Activated T-cell treated with anti-CD3 and anti-CD28 coated beads, Interleukin-2, amount 50 U/mL, for 1 hour (primary cell): ENCODE measurements at regions not wholly inside any gene's neighbourhood (a gene's known extent, or its start where the extent isn't known, plus 50 kb on each side); places are given as distances from the start of the nearest gene placed in this dataset.

Source experiments
- DNase-seq: peaks from one replicate; pipeline ENCODE4 v3.0.0-alpha.2; 2020

GRCh38 chr5:156239800-156240199 is 87.2 kb upstream of the SGCD start:
- DNase-seq: no peak

DNA sequence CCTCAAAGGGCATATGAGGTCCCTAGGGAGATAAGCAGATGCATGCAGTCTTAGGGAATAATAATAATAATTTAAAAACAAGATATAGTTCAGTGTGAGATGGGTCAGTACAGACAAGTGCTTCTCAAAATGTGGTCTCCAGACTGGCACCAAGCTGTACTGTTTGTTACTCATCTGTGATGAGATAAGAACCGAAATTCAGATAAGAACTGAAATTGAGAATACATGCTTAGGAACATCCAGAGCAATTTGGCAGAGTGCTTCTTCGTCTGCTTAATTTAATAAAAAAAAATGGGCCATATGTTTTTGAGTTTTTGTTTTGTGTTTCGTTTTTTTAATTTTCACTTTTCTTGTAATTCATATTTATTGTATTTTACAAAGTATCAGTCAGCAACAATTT is 86.5 kb upstream of the SGCD start:
- no peak for DNase-seq

DNA sequence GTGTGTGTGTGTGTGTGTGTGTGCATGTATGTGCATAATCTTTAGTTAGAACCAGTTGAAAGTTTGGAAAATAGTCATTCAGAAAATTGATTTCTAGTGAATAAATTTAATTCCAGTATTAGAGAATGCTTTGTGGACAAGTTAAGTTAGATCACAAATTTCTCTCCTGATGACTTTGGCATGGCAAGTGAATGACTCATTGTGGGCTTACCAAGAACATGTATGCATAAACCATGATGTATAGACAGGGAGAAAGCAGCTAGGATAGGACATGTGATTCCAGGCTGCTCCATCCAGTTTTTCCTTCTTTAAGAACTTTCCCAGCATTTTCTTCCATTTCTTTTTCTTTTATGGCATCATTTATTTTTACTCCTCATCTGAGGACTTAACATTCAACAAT is 85.7 kb upstream of the SGCD start:
- DNase-seq: no peak

DNA sequence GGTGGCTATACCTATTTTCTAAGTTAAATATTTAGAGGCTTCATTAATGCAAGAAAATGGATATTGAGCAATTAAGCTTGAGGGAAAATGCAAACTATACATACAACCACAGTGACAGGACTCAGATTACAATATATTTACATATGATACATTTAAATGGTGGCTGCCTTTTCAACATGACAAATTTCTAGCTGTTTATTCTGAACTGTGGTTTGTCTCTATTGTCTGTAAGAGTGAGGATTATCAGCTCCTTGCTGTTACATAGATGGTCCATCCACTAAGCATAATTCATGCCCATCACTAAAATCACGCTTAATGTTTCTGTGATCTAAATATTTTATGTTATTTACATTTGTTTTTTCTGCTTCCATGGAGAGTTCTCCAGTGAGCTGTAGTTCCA is 81.1 kb upstream of the SGCD start:
- DNase-seq: no peak

DNA sequence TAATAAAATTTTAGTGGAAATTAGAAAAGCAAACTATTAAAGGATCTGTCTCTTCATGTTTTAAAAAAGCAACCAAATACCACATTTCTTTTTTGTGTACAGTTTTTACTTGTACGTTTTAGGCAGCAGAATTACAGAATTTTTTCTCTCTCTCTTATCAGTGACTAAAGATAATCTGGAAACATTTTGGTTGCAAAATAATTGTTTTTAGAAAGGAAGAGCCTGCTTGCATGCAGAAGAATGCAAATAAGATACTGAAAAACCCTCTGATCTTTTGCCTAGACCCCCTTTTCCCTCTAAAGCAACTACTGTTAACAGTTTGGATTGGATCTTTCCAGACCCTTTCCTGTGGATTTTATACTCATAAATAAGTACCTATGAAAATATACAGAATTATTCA is 75.9 kb upstream of the SGCD start:
- no peak for DNase-seq

GRCh38 chr5:156253130-156253529 is 73.8 kb upstream of the SGCD start:
- no peak for DNase-seq

DNA sequence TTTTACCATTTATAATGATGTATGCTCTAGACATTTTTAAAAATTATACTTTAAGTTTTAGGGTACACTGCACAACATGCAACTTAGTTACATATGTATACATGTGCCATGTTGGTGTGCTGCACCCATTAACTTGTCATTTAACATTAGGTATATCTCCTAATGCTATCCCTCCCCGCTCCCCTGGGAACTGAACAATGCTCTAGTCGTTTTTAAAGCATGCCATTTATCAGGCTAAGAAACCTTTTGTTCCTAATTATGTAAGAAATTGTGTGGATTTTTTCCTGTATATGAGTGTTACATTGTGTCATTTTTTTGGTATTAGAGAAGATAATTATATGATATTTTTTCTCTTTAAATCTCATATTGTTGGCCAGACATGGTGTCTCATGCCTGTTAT is 72.8 kb upstream of the SGCD start:
- no peak for DNase-seq

GRCh38 chr5:156256642-156257041 is 70.3 kb upstream of the SGCD start:
- no peak for DNase-seq

GRCh38 chr5:156258934-156259333 is 68.0 kb upstream of the SGCD start:
- no peak for DNase-seq

GRCh38 chr5:156259618-156260017 is 67.3 kb upstream of the SGCD start:
- no peak for DNase-seq

DNA sequence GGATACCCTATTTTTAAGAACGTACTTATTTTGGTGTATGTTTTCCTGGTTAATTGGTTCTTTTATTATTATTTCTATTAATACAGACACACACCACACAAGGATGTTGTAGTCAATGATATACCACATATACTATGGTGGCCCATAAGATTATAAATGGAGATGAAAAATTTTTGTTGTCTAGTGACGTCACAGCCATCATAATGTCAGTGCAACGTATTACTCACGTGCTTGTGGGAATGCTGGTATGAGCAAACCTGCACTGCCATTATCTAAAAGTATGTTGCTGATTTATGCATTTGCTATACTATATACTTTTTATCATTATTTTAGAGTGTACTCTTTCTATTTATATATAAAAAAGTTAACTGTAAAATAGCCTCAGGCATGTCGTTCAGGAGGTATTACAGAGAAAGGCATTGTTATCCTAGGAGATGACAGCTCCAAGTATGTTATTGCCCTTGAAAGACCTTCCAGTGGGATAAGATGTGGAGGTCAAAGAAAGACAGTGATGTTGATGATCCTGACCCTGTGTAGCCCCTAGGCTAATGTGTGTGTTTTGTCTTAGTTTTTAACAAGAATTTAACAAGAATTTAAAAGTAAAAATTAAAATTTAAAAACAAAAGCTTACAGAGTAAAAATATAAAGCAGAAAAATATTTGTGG is 65.6 kb upstream of the SGCD start:
- no peak for DNase-seq

- DNase-seq: no peak
These were observed 55.4 kb upstream of the SGCD start for GRCh38 chr5:156271569-156271968.

DNA sequence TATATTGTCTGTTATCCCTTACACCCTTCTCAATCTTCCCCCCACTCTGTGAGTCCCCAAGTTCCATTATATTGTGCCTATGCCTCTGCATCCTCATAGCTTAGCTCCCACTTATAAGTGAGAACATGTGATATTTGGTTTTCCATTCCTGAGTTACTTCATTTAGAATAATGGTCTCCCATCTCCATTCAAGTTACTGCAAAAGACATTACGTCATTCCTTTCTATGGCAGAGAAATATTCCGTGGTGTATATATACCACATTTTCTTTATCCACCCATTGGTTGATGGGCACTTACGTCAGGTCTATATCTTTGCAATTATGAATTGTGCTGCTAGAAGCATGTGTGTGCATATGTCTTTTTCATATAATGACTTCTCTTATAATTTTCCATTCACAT is 54.8 kb upstream of the SGCD start:
- no peak for DNase-seq

DNA sequence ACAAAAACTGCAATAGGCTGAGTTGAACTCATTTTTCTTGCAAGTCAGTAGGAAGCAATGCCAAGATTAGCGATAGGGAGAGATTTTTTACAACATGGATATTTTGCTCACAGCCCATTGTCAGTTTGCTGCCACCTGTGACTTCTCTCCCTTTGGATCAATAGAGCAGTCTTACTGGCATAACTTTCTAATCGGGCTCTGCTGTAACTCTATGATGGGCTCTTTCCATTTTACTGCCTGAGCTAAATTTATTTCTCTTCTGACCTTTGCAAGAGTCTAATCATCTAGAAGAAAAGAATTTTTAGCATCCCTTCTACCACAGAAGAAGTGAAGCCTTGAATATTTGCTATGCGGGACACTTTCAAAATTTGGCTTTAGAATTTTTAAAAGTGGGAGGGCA is 53.6 kb upstream of the SGCD start:
- DNase-seq: no peak

DNA sequence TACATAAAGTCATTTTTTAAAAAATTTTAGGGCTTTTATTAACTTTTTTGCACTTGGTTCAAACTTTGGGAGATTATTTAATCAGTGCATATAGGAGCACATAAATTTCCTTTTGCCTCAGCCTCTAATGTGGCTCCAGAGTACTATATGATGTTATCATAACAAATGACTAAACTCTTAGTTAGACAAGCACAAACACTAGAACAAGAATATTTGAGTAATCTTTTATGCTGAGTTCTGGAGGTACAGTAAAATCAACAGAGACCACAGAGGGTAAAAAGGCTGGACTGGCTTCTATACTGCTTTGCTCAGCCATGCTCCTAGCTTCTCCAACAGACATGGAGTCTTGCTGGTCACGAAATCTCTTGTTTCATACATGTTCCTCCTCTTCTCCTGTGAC is 52.5 kb upstream of the SGCD start:
- no peak for DNase-seq
